ENCODE measurements at regions not wholly inside any gene's neighbourhood (a gene's known extent, or its start where the extent isn't known, plus 50 kb on each side); places are given as distances from the start of the nearest gene placed in this dataset.

DNA sequence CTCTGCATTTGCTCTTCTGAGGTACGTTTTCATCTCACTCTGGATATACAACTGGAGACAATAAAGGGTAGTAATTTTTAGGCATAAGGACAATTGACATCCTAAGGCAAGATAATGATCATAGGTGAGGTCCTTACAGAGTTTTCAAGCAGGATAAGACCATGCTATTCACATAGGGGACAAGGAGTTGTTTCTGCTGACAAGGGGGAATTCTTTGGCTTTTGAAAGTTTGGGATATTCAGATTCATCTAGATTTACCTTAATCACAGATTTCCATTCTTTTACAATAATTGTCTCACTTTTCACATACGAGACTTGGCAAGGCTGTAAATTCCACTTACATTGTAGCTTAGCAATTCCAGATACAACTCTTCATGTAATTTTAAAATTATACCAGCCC, 256.2 kb downstream of the AASDHPPT start:
- TF ChIP-seq, protein P1, sequence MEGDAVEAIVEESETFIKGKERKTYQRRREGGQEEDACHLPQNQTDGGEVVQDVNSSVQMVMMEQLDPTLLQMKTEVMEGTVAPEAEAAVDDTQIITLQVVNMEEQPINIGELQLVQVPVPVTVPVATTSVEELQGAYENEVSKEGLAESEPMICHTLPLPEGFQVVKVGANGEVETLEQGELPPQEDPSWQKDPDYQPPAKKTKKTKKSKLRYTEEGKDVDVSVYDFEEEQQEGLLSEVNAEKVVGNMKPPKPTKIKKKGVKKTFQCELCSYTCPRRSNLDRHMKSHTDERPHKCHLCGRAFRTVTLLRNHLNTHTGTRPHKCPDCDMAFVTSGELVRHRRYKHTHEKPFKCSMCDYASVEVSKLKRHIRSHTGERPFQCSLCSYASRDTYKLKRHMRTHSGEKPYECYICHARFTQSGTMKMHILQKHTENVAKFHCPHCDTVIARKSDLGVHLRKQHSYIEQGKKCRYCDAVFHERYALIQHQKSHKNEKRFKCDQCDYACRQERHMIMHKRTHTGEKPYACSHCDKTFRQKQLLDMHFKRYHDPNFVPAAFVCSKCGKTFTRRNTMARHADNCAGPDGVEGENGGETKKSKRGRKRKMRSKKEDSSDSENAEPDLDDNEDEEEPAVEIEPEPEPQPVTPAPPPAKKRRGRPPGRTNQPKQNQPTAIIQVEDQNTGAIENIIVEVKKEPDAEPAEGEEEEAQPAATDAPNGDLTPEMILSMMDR (IDR thresholded peaks at IDR 0.05; ENCODE audit: insufficient read depth, low read depth, low read length), result no peak
- TF ChIP-seq EZH2 (IDR thresholded peaks at IDR 0.05; ENCODE audit: insufficient read depth, low read length), result no peak

All from astrocyte (in vitro differentiated cells and primary cell).